ENCODE measurements at regions not wholly inside any gene's neighbourhood (a gene's known extent, or its start where the extent isn't known, plus 50 kb on each side); places are given as distances from the start of the nearest gene placed in this dataset.

- CTCF ChIA-PET: no interaction called here
- POLR2A ChIA-PET: no interaction called here
- H3K27me3 ChIP-seq (ENCODE audit: control insufficient read depth, insufficient read depth, low read length): no peaks in the 10 kb centered on the region
- H3K4me1 ChIP-seq (ENCODE audit: control insufficient read depth, insufficient read depth, low read length): no peaks in the 10 kb centered on the region
- DNase-seq (ENCODE audit: low read depth, low spot score) (no peak), ATAC-seq (no peak)
- no peaks in the 10 kb centered on the region for H3K36me3 ChIP-seq (ENCODE audit: control insufficient read depth, insufficient read depth, low read length)
- no TSS peak for BruUV-seq (replicated peaks)
- no peaks in the 10 kb centered on the region for H3K9me3 ChIP-seq (ENCODE audit: control insufficient read depth, insufficient read depth, low read depth, low read length)
- H3K4me3 ChIP-seq (ENCODE audit: low read depth in 2 of 2, low read length in 2 of 2): no peak overlapping the region
- TF ChIP-seq REST (IDR thresholded peaks at IDR 0.05; ENCODE audit: insufficient read depth in 1 of 2, low read depth in 2 of 2, low read length in 1 of 2): no peak
- no peak for TF ChIP-seq POLR2AphosphoS5 (IDR thresholded peaks at IDR 0.05; ENCODE audit: low read depth, low read length)
- TF ChIP-seq SIN3A (IDR thresholded peaks at IDR 0.05; ENCODE audit: borderline replicate concordance, insufficient read depth, low read depth, low read length): no peak
- TF ChIP-seq TCF7L2 (IDR thresholded peaks at IDR 0.05; ENCODE audit: low read depth, low read length): no peak
- no peak for TF ChIP-seq CTCF (IDR thresholded peaks at IDR 0.05)
- intact Hi-C loops (cut with micrococcal nuclease; ENCODE audit: unreplicated experiment) (no loop called here), in situ Hi-C loops (cut with HindIII; ENCODE audit: low pct_unique_long_range_greater_than_20kb, low sequenced_read_pairs) (no loop called here)
- H3K27ac ChIP-seq (ENCODE audit: low read length): no peak overlapping the region
Observed at GRCh38 chr3:182544542-182544941, 248.8 kb upstream of the ATP11B start.

GRCh38 chr3:182562274-182562673, 231.0 kb upstream of the ATP11B start:
- ATAC-seq: no peak
- intact Hi-C loops (cut with micrococcal nuclease; ENCODE audit: unreplicated experiment): no loop called here
- Histone ChIP-seq H3K4me1 (ENCODE audit: control insufficient read depth, insufficient read depth, low read length) (no peaks in the 10 kb centered on the region), H3K36me3 (ENCODE audit: control insufficient read depth, insufficient read depth, low read length) (no peaks in the 10 kb centered on the region), H3K27me3 (ENCODE audit: control insufficient read depth, insufficient read depth, low read length) (no peaks in the 10 kb centered on the region), H3K4me3 (ENCODE audit: low read depth in 2 of 2, low read length in 2 of 2) (no peak overlapping the region), H3K27ac (ENCODE audit: low read length) (no peak overlapping the region), H3K9me3 (ENCODE audit: control insufficient read depth, insufficient read depth, low read depth, low read length) (no peaks in the 10 kb centered on the region)
- DNase-seq (ENCODE audit: low read depth, low spot score): no peak
- ChIA-PET POLR2A (no interaction called here), CTCF (no interaction called here)
- TF ChIP-seq POLR2AphosphoS5 (IDR thresholded peaks at IDR 0.05; ENCODE audit: low read depth, low read length) (no peak), SIN3A (IDR thresholded peaks at IDR 0.05; ENCODE audit: borderline replicate concordance, insufficient read depth, low read depth, low read length) (no peak), CTCF (IDR thresholded peaks at IDR 0.05) (no peak)
- in situ Hi-C loops (cut with HindIII; ENCODE audit: low pct_unique_long_range_greater_than_20kb, low sequenced_read_pairs): no loop called here
- BruUV-seq (replicated peaks): no TSS peak

All from Panc1 (cell line).